HG02678 (cell line): ENCODE measurements at regions not wholly inside any gene's neighbourhood (a gene's known extent, or its start where the extent isn't known, plus 50 kb on each side); places are given as distances from the start of the nearest gene placed in this dataset.

Source experiments
- ATAC-seq: cut with Tn5 transposase; IDR thresholded peaks from one replicate; pipeline ENCODE4 v1.9.1; 2021; ENCODE audit warnings: mild to moderate bottlenecking, moderate library complexity; ENCODE audit not compliant: unreplicated experiment

DNA sequence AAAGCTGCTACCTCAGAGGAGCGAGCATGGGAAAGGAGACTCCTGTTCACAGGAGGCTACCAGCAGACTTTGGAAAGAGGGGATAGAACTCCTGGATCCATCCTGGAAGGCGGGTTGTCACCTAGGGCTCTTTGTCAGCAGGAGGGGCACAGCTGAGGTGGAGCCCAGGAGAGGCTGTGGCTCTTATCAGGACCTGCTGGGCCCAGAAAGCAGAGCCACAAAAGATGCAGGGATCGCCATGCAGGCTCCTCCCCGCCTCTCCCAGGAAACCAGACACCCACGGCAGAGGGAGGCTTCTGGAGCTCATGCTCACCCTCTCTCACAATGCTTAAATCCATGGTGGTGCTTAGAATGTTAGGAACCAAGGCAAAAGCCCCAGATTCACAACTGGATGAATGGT is 994.2 kb downstream of the UQCRFS1 start:
- no peak for ATAC-seq

GRCh38 chr19:28217022-28217421 is 995.9 kb downstream of the UQCRFS1 start:
- ATAC-seq: no peak

- no peak for ATAC-seq
Measured at GRCh38 chr19:28213470-28214082, 999.4 kb downstream of the UQCRFS1 start.

GRCh38 chr19:28210886-28211285 is 1002.1 kb downstream of the UQCRFS1 start:
- no peak for ATAC-seq

- ATAC-seq: no peak
Measured at GRCh38 chr19:28208745-28209144, 1004.2 kb downstream of the UQCRFS1 start.

DNA sequence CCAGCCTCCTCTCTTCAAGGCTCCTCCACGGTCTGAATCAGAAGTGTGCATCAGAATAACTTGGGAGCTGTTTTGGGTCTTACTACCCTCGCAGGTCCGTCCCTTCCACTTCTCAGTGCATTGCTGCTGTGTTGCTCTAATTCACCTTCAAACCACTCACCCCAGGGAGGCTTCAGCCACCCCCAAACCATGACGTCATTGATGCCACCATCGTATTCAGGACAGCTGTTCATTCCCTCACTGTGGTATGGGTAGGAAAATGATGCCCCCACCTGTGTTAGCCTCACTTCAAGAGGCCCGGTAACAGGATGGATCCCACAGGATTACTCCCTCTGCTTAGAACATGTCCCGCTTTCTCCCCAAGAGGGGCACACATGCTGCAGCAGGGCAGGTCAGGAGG is 1005.7 kb downstream of the UQCRFS1 start:
- no peak for ATAC-seq

GRCh38 chr19:28201462-28201943 is 1011.4 kb downstream of the UQCRFS1 start:
- no peak for ATAC-seq

DNA sequence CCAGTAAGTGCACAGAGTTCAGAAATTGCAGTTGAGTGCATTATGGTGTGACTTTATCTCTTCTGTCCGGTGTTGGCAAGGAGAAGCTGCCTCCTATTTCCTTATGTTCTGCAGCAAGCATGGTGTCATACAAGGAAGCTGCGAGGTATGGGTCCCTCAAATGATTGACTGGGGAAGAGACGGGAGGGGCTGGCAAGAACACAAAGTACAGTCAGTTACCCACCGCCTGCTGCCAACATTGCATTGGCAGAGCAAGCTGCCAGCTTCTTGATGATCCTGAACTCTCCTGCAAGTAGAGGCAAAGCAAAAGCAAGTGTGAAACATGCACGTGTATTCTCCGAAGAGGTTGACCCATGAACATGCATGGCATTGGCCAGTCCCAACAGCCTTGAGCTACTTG is 1013.6 kb downstream of the UQCRFS1 start:
- no peak for ATAC-seq

- ATAC-seq: no peak
Measured at GRCh38 chr19:28196961-28197360, 1016.0 kb downstream of the UQCRFS1 start.

DNA sequence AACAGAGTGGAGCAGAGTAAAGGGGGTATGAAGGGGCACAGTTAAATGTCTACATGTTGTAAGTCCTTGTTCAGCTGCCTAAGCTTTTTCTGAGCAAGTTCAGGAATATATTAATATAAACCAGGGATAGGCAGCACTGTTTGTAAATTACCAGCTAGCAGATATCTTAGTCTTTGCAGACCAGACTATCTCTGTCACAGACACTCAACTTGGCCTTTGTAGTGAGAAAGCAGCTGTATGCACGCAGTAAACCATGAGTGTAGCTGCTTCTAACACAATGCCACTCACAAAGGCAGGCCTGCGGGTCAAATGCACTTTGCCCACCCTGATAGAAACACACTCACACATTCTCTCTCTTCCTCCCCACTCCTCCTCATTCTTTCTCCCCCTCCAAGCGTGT is 1016.9 kb downstream of the UQCRFS1 start:
- no peak for ATAC-seq

GRCh38 chr19:28185646-28186045 is 1027.3 kb downstream of the UQCRFS1 start:
- no peak for ATAC-seq

DNA sequence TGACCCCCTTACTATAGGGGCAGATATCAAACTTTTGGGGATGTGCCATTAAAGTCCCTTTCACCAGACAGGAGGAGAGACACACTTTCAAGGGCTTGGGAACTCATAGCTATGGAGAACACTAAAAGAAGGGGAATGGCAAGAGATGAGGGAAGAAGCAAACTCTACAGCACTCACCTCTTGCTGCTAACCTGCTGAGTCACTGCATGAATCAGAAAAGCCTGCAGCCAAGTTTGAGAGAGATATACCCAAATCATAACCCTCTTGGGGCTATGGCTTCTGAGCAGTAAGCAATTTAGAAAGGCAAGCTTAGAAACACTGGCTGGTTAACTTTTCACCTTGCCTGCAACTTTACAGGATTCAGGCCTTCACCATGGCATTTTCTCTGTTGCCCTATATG is 1028.0 kb downstream of the UQCRFS1 start:
- ATAC-seq: no peak

DNA sequence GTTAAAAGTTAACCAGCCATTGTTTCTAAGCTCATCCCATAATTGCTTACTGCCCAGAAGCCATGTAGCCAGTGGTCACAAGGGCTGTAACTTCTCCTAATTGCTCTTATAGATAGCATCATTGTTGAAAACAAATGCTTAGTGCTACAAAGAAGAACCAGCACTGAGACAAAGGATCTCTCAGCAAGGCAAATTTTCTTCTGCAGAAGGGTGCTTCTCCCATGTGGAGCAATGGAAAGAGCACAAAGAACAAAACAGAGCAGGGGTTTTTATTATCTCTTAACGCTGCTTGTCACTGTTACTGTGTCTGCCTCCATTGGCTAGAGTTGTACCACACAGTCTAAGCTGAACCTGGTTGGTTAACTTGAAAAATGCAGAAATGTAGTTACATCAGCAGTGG is 1036.8 kb downstream of the UQCRFS1 start:
- ATAC-seq: no peak

DNA sequence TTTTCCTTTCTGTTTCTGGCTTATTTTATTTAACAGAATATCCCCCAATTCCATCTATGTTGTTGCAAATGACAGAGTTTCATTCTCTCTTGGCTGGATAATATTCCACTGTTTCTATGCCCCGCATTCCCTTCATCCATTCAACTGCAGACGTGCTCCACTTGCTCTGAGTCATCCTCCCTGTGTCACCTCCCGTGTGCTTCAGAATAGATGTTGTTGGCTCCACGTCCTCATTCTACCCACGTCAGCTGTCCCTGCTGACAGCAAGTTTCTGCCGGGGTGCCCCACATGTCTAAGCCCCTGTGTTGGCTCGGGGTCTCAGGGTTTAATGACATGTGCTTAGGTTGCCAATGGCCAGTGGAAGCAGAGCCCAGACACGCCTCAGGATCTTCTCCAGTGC is 1041.0 kb downstream of the UQCRFS1 start:
- no peak for ATAC-seq

- no peak for ATAC-seq
Measured at GRCh38 chr19:28170066-28170465, 1042.9 kb downstream of the UQCRFS1 start.

GRCh38 chr19:28169168-28169887 is 1043.6 kb downstream of the UQCRFS1 start:
- no peak for ATAC-seq

DNA sequence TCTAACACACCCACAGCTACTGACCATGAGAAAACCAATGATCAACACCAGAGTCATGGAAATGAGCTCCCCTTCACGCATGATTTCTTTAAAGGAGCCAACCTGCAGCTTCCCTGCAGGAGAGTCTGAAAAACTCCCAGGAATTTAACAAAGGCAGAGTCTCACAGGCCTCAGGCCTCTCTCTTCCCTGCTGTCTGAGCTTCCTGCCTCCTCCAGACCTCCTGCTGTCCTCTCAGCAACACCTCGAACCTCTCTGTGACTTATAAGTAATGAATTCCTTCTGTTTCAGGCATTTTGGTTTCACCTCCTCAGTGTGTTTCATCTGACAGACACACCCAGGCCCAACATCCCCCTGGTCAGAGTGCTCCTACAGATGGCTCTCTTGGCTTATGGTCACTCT is 1044.4 kb downstream of the UQCRFS1 start:
- no peak for ATAC-seq

DNA sequence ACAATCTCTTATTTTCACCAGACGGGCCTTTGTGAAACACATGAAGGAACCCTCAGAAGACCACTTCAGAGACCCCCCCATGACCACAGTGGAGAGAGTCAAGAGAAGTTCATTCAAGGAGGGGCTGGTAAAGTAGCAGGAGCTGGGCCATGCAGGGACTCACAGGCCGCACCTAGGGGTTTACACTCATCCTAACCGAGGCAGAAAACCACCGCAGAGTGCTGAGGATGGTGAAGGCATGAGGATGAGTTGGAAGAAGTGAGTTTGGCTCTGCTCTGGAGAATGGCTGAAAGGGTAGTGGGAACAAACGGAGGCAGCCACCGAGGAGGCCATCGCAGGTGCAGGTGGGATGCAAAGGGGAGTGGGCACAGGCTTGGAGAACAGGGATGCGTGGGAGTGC is 1046.9 kb downstream of the UQCRFS1 start:
- ATAC-seq: no peak

DNA sequence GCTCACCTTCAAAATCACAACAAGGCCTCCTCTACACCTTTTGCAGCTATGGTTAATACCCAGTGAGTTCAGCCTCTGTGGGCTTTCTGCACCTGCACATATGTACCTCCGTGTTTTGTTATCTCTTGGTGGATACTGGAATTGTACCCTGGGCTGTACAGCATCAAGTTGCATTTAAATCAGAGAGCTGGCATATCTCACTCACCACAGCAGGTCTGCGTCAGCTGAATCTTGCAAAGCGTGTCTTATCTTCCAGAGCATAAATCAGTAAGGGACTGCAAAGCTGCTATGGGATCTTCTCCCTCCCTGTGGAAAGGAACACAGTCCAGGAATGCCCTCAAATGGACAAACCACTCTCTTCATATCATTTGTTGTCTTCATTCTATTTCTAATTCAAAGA is 1048.7 kb downstream of the UQCRFS1 start:
- ATAC-seq: no peak

DNA sequence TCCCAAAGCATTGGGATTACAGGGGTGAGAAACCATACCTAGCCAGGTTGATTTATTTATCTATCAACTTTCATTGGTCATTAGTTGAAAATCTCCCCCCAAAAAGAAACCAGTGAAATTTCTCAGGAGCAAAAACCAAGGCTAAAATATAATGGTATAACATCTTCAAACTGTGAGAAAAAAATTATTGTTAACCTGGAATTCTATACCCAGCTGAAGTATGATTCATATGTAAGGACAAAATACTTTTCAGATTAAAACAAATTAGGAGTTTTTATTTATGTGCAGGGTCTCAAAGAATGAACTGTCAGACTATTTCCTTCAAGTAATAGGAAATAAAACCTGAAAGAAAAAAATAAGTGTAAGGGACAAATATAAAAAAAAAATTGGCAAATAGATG is 1053.9 kb downstream of the UQCRFS1 start:
- ATAC-seq: no peak

- ATAC-seq: no peak
Measured at GRCh38 chr19:28155265-28155664, 1057.7 kb downstream of the UQCRFS1 start.

GRCh38 chr19:28154077-28154476 is 1058.9 kb downstream of the UQCRFS1 start:
- no peak for ATAC-seq

DNA sequence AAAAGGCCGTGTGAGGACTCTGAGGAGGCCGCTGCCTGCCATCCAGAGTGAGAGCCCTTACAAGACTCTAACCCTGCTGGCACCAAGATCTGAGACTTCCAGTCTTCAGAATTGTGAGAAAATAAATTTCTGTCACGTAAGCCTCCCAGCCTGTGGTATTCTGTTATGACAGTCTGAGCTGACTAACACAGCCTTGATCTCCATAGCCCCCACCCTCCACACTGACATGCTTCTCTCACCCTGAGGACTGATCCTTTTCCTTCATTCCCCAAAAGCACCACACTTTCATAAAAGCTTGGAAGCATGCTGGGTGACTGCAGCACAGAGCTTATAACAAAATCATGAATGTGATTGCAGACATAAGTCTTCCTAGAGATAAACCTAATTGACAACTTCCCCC is 1059.8 kb downstream of the UQCRFS1 start:
- no peak for ATAC-seq
